ENCODE measurements at regions not wholly inside any gene's neighbourhood (a gene's known extent, or its start where the extent isn't known, plus 50 kb on each side); places are given as distances from the start of the nearest gene placed in this dataset.

- Histone ChIP-seq H3K27ac (no peak overlapping the region), H3F3A (ENCODE audit: insufficient read depth) (no peaks in the 10 kb centered on the region), H3K4me2 (ENCODE audit: unreplicated experiment) (no peak overlapping the region), H3K4me3 (no peak overlapping the region), H3K27me3 (replicated peaks; ENCODE audit: insufficient read depth) (no peaks in the 10 kb centered on the region; the same call in 1 of the 2 replicates), H3K9me2 (ENCODE audit: insufficient read depth) (no peaks in the 10 kb centered on the region), H3K36me3 (ENCODE audit: low read depth) (no peaks in the 10 kb centered on the region), H3K79me2 (ENCODE audit: insufficient read depth) (no peaks in the 10 kb centered on the region), H3K4me1 (ENCODE audit: insufficient read depth) (no peaks in the 10 kb centered on the region), H3K9ac (no peak overlapping the region), H2AFZ (no peak overlapping the region), H3K9me3 (ENCODE audit: low read depth) (no peaks in the 10 kb centered on the region), H4K20me1 (ENCODE audit: insufficient read depth) (no peaks in the 10 kb centered on the region)
- WGBS, 2 experiments (ENCODE audit: low coverage in 1 of 2, low lambda C conversion rate in 2 of 2, missing lambda C conversion rate in 2 of 2) = 56 to 60% methylated on average over 5 of the region's 5 CpGs
- no peak for TF ChIP-seq EZH2phosphoT487 (IDR thresholded peaks at IDR 0.05; ENCODE audit: insufficient read depth, low read depth)
- TF ChIP-seq EZH2 (IDR thresholded peaks at IDR 0.05; ENCODE audit: insufficient read depth, poor library complexity, severe bottlenecking) = no peak
- no peak for DNase-seq
- in situ Hi-C loops (cut with MboI) = no loop called here
Measured at GRCh38 chr1:208446271-208446691, 202.1 kb upstream of the PLXNA2 start.

DNA sequence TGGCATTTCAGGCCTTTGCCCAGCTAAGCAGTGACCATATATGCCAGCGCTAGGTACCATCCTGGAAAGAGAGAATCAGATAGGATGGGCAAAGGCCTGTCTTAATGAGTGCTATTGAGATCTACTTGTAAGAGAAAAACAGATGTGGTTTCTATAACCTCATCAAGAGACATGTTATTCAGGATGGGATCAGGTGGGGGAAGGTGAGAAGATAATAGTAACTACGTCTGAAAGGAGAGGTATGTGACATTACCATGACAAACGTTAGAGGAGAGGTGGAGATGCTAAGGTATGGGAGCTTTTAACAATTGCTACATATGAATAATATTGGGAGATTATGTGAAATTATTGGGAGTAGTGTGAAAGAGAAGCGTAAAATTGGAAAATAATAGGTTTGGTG is 204.2 kb upstream of the PLXNA2 start:
- Histone ChIP-seq H3K9ac (no peak overlapping the region), H3K27me3 (replicated peaks; ENCODE audit: insufficient read depth) (peaks cover 4% of the 10 kb centered on the region), H2AFZ (no peak overlapping the region), H3K4me2 (ENCODE audit: unreplicated experiment) (no peak overlapping the region), H3F3A (ENCODE audit: insufficient read depth) (no peaks in the 10 kb centered on the region), H4K20me1 (ENCODE audit: insufficient read depth) (no peaks in the 10 kb centered on the region), H3K9me2 (ENCODE audit: insufficient read depth) (no peaks in the 10 kb centered on the region), H3K9me3 (ENCODE audit: low read depth) (no peaks in the 10 kb centered on the region), H3K79me2 (ENCODE audit: insufficient read depth) (no peaks in the 10 kb centered on the region), H3K4me1 (ENCODE audit: insufficient read depth) (no peaks in the 10 kb centered on the region), H3K27ac (no peak overlapping the region), H3K4me3 (no peak overlapping the region), H3K36me3 (ENCODE audit: low read depth) (no peaks in the 10 kb centered on the region)
- 41 to 46% methylated on average over 4 of the region's 4 CpGs for WGBS, 2 experiments (ENCODE audit: low coverage in 1 of 2, low lambda C conversion rate in 2 of 2, missing lambda C conversion rate in 2 of 2)
- no peak for DNase-seq
- in situ Hi-C loops (cut with MboI) = no loop called here
- no peak for TF ChIP-seq EZH2 (IDR thresholded peaks at IDR 0.05; ENCODE audit: insufficient read depth, poor library complexity, severe bottlenecking)
- TF ChIP-seq EZH2phosphoT487 (IDR thresholded peaks at IDR 0.05; ENCODE audit: insufficient read depth, low read depth) = no peak

DNA sequence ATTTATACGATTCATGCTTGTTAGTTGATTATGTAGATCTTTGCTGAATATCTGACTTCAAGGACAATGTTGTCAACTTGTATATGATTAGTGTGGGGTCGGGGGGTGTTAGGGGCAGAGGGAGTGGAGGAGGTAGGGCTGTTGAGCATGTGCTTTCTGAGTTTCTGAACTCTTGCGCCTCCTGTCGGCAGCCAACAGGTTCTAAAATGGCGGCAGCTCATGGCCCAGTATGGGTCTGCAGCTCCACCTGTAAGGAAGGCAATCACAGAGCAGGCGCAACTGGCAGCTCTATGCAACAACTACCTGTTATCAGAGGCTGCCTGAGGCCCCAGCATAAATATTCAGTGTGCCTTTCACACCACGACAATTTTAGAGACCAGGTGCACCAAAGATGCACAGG is 205.8 kb upstream of the PLXNA2 start:
- Histone ChIP-seq H3F3A (ENCODE audit: insufficient read depth) (no peaks in the 10 kb centered on the region), H3K4me2 (ENCODE audit: unreplicated experiment) (no peak overlapping the region), H2AFZ (no peak overlapping the region), H3K36me3 (ENCODE audit: low read depth) (no peaks in the 10 kb centered on the region), H3K9me2 (ENCODE audit: insufficient read depth) (no peaks in the 10 kb centered on the region), H3K27me3 (replicated peaks; ENCODE audit: insufficient read depth) (peaks cover 4% of the 10 kb centered on the region), H3K4me1 (ENCODE audit: insufficient read depth) (no peaks in the 10 kb centered on the region), H3K4me3 (no peak overlapping the region), H3K9ac (no peak overlapping the region), H4K20me1 (ENCODE audit: insufficient read depth) (no peaks in the 10 kb centered on the region), H3K9me3 (ENCODE audit: low read depth) (no peaks in the 10 kb centered on the region), H3K79me2 (ENCODE audit: insufficient read depth) (no peaks in the 10 kb centered on the region), H3K27ac (no peak overlapping the region)
- in situ Hi-C loops (cut with MboI) = no loop called here
- no peak for DNase-seq
- no peak for TF ChIP-seq EZH2 (IDR thresholded peaks at IDR 0.05; ENCODE audit: insufficient read depth, poor library complexity, severe bottlenecking)
- no peak for TF ChIP-seq EZH2phosphoT487 (IDR thresholded peaks at IDR 0.05; ENCODE audit: insufficient read depth, low read depth)
- 44 to 52% methylated on average over 7 of the region's 7 CpGs for WGBS, 2 experiments (ENCODE audit: low coverage in 1 of 2, low lambda C conversion rate in 2 of 2, missing lambda C conversion rate in 2 of 2)

DNA sequence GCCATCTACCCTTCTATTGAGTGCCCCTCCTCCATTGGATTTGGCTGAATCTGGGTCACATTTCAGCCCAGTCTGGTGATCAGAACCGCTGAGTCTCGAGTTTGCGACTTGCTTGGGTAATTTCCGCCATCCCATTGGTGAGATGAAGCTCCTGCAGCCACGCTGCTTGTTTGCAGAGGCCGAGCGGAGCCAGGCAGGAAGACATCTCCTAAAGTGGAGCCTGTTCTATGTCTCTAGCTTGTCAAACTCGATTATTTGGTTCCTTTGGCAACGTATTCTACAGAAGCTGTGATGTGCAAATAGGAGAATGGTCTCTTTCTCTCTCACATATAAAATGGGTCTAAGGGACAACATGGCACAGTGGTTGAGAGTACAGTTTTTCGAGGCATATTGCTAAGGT is 206.8 kb upstream of the PLXNA2 start:
- H3K36me3 ChIP-seq (ENCODE audit: low read depth) = no peaks in the 10 kb centered on the region
- DNase-seq = no peak
- H3F3A ChIP-seq (ENCODE audit: insufficient read depth) = no peaks in the 10 kb centered on the region
- peaks cover 4% of the 10 kb centered on the region for H3K27me3 ChIP-seq (replicated peaks; ENCODE audit: insufficient read depth)
- TF ChIP-seq EZH2phosphoT487 (IDR thresholded peaks at IDR 0.05; ENCODE audit: insufficient read depth, low read depth) = no peak
- no peak for TF ChIP-seq EZH2 (IDR thresholded peaks at IDR 0.05; ENCODE audit: insufficient read depth, poor library complexity, severe bottlenecking)
- H3K9ac ChIP-seq = no peak overlapping the region
- H2AFZ ChIP-seq = no peak overlapping the region
- H3K4me2 ChIP-seq (ENCODE audit: unreplicated experiment) = no peak overlapping the region
- no peaks in the 10 kb centered on the region for H3K9me2 ChIP-seq (ENCODE audit: insufficient read depth)
- no peak overlapping the region for H3K27ac ChIP-seq
- H3K4me1 ChIP-seq (ENCODE audit: insufficient read depth) = no peaks in the 10 kb centered on the region
- no peaks in the 10 kb centered on the region for H3K9me3 ChIP-seq (ENCODE audit: low read depth)
- in situ Hi-C loops (cut with MboI) = no loop called here
- H3K4me3 ChIP-seq = no peak overlapping the region
- no peaks in the 10 kb centered on the region for H4K20me1 ChIP-seq (ENCODE audit: insufficient read depth)
- 42 to 47% methylated on average over 10 of the region's 10 CpGs for WGBS, 2 experiments (ENCODE audit: low coverage in 1 of 2, low lambda C conversion rate in 2 of 2, missing lambda C conversion rate in 2 of 2)
- H3K79me2 ChIP-seq (ENCODE audit: insufficient read depth) = no peaks in the 10 kb centered on the region

DNA sequence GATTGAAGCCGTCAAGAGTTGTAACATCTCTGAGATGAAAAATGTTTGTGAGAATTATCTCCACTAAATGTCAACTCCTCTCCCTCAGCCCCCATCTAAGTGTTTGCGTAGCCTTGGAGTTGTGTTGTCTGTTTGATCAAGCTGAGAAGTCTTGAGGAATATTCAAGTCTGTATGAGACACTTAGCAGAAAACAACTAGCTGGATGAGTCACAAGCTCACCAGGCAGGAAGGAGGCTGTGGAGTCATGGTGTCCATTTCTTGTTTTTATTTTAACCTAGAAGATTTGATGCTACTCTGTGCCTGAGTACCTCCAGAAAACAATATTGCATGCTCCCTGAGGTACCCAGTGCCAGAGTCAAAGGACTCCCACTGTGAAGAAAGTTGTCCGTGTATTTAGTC is 211.6 kb upstream of the PLXNA2 start:
- Histone ChIP-seq H3K36me3 (ENCODE audit: low read depth) (no peaks in the 10 kb centered on the region), H3K4me3 (no peak overlapping the region), H3K27me3 (replicated peaks; ENCODE audit: insufficient read depth) (peaks cover 4% of the 10 kb centered on the region; the same call in 1 of the 2 replicates), H3K9me3 (ENCODE audit: low read depth) (no peaks in the 10 kb centered on the region), H3K4me2 (ENCODE audit: unreplicated experiment) (no peak overlapping the region), H3K9ac (no peak overlapping the region), H3K4me1 (ENCODE audit: insufficient read depth) (no peaks in the 10 kb centered on the region), H3K79me2 (ENCODE audit: insufficient read depth) (no peaks in the 10 kb centered on the region), H3K27ac (no peak overlapping the region), H3F3A (ENCODE audit: insufficient read depth) (no peaks in the 10 kb centered on the region), H4K20me1 (ENCODE audit: insufficient read depth) (no peaks in the 10 kb centered on the region), H2AFZ (no peak overlapping the region), H3K9me2 (ENCODE audit: insufficient read depth) (no peaks in the 10 kb centered on the region)
- no peak for TF ChIP-seq EZH2phosphoT487 (IDR thresholded peaks at IDR 0.05; ENCODE audit: insufficient read depth, low read depth)
- no peak for TF ChIP-seq EZH2 (IDR thresholded peaks at IDR 0.05; ENCODE audit: insufficient read depth, poor library complexity, severe bottlenecking)
- in situ Hi-C loops (cut with MboI) = no loop called here
- 35 to 36% methylated on average over 3 of the region's 3 CpGs for WGBS, 2 experiments (ENCODE audit: low coverage in 1 of 2, low lambda C conversion rate in 2 of 2, missing lambda C conversion rate in 2 of 2)
- peak; percentile 51 for DNase-seq
